Coronary artery (tissue), 2 donors: ENCODE measurements at regions not wholly inside any gene's neighbourhood (a gene's known extent, or its start where the extent isn't known, plus 50 kb on each side); places are given as distances from the start of the nearest gene placed in this dataset.

Experiments
- DNase-seq: peaks from one replicate; pipeline ENCODE4 v3.0.0-alpha.2; 2017; ENCODE audit warnings: low spot score
- H3K27ac ChIP-seq, 2 donors: fragments of 200-600 bp; sonication (generic); one replicate each; pipeline ENCODE4 v1.5.1; 2016 to 2019
- H3K4me3 ChIP-seq: fragments of 200-600 bp; sonication (generic); 2 replicates; pipeline ENCODE4 v1.5.1; 2016; ENCODE audit warnings: mild to moderate bottlenecking, moderate library complexity
- CTCF ChIP-seq: fragments of 200-600 bp; sonication (generic); IDR thresholded peaks from one replicate; pipeline ENCODE4 v1.5.1; 2019; ENCODE audit warnings: antibody characterized with exemption

- DNase-seq: no peak
- Histone ChIP-seq H3K4me3 (no peak overlapping the region), H3K27ac (no peak overlapping the region)
- no peak for TF ChIP-seq CTCF
Measured at GRCh38 chr2:57876313-57876712, 170.3 kb upstream of the VRK2 start.

DNA sequence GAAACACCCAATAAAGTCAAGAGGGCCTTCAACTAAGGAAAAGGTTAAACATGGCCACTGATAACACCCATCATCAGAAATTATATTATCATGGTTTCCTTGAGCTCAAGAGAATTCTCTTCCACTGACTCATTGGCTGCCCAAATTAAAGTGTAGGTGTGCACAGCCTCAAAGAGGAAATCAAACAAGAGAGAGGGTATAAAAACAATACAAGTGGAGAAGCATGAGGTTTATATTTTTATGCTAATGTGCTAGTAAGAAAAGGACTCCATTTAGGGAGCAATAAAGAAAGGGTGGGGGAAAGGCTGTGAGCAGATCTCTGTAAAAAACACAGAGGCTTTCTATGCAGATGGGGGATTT is 168.8 kb upstream of the VRK2 start:
- no peak for DNase-seq
- no peak overlapping the region for H3K27ac ChIP-seq
- no peak overlapping the region for H3K4me3 ChIP-seq
- no peak for TF ChIP-seq CTCF

GRCh38 chr2:57878171-57878865 is 168.3 kb upstream of the VRK2 start:
- no peak overlapping the region for H3K4me3 ChIP-seq
- no peak overlapping the region for H3K27ac ChIP-seq
- no peak for DNase-seq
- no peak for TF ChIP-seq CTCF

GRCh38 chr2:57878866-57879210 is 167.8 kb upstream of the VRK2 start:
- Histone ChIP-seq H3K4me3 (no peak overlapping the region), H3K27ac (no peak overlapping the region)
- no peak for DNase-seq
- TF ChIP-seq CTCF: no peak

DNA sequence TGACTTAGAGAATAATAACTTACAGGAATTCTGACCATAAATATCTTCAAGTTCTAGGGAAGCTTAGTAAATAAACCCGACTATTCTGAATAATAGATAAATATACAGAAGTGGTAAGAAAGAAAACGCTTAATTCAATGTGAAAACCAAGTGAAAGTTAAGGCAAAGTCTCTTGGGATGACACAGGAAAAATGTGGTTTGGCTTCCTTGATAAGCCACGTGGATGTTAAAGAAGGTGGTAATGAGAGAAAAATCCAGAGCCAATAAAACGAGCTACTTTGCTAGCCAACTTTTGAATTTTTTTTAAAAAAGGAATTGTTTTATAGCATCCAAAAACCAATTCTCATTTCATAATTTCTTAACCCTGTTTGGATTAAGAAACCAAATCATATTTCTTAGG is 166.2 kb upstream of the VRK2 start:
- DNase-seq: no peak
- no peak overlapping the region for H3K4me3 ChIP-seq
- no peak for TF ChIP-seq CTCF

GRCh38 chr2:57880967-57881366 is 165.6 kb upstream of the VRK2 start:
- Histone ChIP-seq H3K4me3 (no peak overlapping the region), H3K27ac (no peak overlapping the region)
- no peak for TF ChIP-seq CTCF
- no peak for DNase-seq

More for the DNA sequence above, 166.2 kb upstream of the VRK2 start:
- H3K27ac ChIP-seq: no peak overlapping the region

DNA sequence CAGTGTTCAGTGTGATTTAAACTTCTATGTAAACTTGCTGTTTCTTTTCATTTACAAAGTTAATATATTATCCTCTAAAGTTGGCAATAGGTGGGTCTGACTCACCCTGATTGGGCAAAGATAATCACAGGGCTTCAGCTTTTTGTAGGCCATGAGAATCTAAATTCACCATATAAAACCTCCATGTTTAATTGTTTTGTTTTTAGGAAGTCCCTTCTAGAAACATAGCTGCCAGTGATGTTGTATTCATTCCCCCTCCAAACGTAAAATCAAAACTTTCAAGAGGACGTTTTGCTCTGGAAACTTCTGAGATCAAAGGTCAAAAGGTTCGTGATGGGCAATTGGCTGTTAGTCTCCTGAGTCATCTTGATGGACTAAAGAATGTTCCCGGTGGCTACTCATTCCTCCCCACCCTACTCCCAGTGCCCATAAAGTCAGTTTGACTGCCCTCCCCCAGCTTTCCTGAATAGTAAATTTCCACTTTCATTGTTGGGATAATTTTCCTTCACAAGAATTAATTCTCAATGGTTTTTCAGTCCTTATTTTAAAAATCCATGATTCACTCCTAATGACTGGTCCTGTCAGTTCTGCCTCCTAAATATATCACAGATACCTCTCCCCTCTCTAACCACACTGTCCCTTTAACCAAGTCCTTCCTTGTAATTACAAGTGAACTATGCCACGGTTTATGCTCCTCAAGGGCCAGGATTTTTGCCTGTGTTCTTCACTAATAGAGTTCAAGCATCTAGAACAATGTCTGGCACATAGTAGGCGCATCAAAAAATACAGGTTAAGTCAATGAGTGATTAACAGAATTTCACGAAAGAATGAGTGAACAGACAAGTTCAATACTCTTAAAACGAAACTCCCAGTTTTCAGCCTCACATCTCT is 164.4 kb upstream of the VRK2 start:
- no peak overlapping the region for H3K27ac ChIP-seq
- DNase-seq: no peak
- peak overlapping the region; percentile 24 for H3K4me3 ChIP-seq

More for the DNA sequence above, 164.4 kb upstream of the VRK2 start:
- no peak for TF ChIP-seq CTCF
